Bronchial epithelial cell (primary cell): ENCODE measurements at regions not wholly inside any gene's neighbourhood (a gene's known extent, or its start where the extent isn't known, plus 50 kb on each side); places are given as distances from the start of the nearest gene placed in this dataset.

Experiments
- DNase-seq: peaks from one replicate; pipeline ENCODE4 v3.0.0-alpha.2; 2010; ENCODE audit warnings: low read depth
- FAIRE-seq: peaks from 2 replicates; lab custom pipeline; 2011; peaks lifted over from hg19 to GRCh38; lab: Jason Lieb, UNC
- H3K27me3 ChIP-seq: 2 replicates; pipeline ENCODE4 v1.5.1; 2011; ENCODE audit warnings: low read length; ENCODE audit not compliant: control insufficient read depth, insufficient read depth
- H3K36me3 ChIP-seq: 2 replicates; pipeline ENCODE4 v1.5.1; 2011; ENCODE audit warnings: low read length; ENCODE audit not compliant: control insufficient read depth, insufficient read depth
- H3K4me3 ChIP-seq: 2 replicates; pipeline ENCODE4 v1.5.1; 2011; ENCODE audit warnings: mild to moderate bottlenecking, low read depth, low read length, control low read depth
- TF ChIP-seq, protein P1 (sequence below): IDR thresholded peaks from 2 replicates; pipeline ENCODE4 v1.5.1; 2011; ENCODE audit warnings: mild to moderate bottlenecking, moderate library complexity, low read length, control low read depth, inconsistent platforms; ENCODE audit not compliant: insufficient read depth, severe bottlenecking

DNA sequence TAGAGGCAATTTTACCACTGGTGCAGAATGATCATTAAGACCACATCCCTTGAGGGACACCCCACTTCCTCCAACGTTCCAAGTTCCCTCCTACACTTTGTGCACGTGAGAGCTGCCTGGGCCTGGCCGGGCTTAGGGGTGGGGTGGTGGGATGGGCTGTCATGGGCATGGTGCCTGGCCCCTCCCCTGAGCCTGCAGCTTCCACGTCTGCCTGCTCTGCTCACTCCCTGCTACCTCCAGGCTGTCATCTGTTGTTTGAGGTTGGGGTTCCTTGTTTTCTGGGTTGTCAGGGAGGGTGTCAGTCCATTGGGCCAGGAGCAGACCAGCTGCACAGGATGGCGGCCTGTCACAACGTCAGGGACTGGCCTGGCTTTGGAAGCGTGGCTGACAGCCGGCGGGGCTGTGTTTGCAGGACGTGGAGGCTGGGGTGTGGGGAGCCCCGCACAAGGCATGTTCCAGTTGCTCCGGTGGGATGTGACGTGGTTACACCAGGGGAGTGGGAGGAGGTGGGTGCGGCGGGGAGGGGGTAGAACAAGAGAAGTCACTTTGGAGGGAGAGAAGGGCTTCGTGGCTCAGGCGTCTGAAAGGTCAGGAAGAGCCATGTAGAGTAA, 72.3 kb downstream of the RTP5 start:
- H3K36me3 ChIP-seq: no peaks in the 10 kb centered on the region
- no peak for DNase-seq
- TF ChIP-seq, protein P1, sequence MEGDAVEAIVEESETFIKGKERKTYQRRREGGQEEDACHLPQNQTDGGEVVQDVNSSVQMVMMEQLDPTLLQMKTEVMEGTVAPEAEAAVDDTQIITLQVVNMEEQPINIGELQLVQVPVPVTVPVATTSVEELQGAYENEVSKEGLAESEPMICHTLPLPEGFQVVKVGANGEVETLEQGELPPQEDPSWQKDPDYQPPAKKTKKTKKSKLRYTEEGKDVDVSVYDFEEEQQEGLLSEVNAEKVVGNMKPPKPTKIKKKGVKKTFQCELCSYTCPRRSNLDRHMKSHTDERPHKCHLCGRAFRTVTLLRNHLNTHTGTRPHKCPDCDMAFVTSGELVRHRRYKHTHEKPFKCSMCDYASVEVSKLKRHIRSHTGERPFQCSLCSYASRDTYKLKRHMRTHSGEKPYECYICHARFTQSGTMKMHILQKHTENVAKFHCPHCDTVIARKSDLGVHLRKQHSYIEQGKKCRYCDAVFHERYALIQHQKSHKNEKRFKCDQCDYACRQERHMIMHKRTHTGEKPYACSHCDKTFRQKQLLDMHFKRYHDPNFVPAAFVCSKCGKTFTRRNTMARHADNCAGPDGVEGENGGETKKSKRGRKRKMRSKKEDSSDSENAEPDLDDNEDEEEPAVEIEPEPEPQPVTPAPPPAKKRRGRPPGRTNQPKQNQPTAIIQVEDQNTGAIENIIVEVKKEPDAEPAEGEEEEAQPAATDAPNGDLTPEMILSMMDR: no peak
- no peak for FAIRE-seq
- no peak overlapping the region for H3K4me3 ChIP-seq
- H3K27me3 ChIP-seq: no peaks in the 10 kb centered on the region

DNA sequence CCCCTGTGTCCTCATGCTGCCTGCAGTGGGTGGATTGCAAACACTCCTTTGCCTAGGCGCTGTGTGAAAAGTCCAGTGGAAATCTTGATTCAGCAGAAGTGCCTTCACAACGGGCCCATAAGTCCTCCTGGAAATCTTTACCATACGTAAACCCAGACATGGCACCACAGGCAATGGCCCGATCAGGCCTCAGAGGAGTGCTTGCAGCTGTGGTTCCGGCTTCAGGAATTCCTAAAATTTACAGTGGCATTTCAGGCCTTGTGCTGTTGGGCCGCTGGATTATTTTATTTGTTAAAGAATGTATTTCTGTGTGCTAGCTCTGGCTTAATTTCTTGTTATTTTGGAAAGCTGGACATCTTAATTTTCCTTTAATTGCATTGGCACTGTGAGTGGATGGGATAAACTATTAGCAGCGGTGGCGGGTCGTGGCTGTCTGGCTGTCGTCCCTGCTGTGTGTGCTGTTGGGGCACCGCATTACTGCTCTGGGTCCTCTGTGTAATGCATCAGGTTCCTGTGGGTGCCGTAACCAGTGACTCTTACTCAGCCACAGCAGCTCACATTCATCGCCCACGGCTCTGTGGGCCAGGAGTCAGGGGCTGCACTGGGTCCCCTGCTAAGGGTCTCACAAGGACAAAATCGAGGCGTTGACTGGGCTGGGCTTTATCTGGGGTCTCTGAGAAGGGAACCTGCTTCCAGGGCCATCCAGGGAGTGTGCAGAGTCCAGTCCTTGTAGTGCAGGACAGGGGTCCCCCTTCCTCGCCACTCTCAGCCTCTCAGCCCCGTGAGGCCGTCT, 73.1 kb downstream of the RTP5 start:
- Histone ChIP-seq H3K27me3 (no peaks in the 10 kb centered on the region), H3K4me3 (no peak overlapping the region), H3K36me3 (no peaks in the 10 kb centered on the region)
- DNase-seq (no peak), FAIRE-seq (no peak)
- TF ChIP-seq, protein P1: no peak

DNA sequence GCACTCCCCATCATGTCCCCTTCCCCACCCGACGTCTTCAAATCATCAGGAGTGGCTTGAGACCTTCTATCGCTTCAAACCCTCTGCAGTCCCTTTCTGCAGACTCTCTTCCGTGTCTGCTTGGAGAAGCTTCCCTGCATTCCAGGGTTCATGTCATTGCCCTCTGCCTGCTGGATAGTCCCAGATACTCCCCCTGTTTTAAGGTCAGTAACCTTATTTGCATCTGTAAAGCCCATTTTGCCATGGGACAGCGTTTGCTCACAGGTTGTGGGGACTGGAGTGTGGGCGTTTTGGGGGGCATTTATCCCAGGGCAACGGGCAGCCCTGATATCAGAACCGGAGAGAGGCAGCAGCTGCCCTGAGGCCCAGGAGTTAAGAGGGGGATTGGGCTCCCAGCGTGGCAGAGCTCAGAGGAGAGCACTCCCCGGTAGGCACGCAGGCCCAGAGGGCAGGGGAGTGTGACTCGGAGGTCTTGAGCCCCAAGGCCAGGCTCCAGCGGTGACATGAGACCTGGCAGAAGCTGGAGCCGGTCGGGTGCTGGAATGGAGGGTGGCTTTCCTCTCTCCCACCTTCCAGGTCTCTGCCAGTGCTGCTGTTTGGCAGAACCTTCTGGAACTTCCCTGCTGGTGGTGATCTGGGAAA, 73.8 kb downstream of the RTP5 start:
- TF ChIP-seq, protein P1: no peak
- H3K4me3 ChIP-seq: no peak overlapping the region
- no peaks in the 10 kb centered on the region for H3K36me3 ChIP-seq
- no peaks in the 10 kb centered on the region for H3K27me3 ChIP-seq
- no peak for DNase-seq
- FAIRE-seq: no peak

- no peak for DNase-seq
- H3K27me3 ChIP-seq: no peaks in the 10 kb centered on the region
- TF ChIP-seq, protein P1: no peak
- no peak for FAIRE-seq
- no peak overlapping the region for H3K4me3 ChIP-seq
- H3K36me3 ChIP-seq: no peaks in the 10 kb centered on the region
These were observed 74.5 kb downstream of the RTP5 start for GRCh38 chr2:241943961-241944575.

- no peaks in the 10 kb centered on the region for H3K36me3 ChIP-seq
- TF ChIP-seq, protein P1: no peak
- FAIRE-seq: no peak
- DNase-seq: no peak
- H3K4me3 ChIP-seq: no peak overlapping the region
- H3K27me3 ChIP-seq: no peaks in the 10 kb centered on the region
These were observed 75.3 kb downstream of the RTP5 start for GRCh38 chr2:241944821-241945220.
